Adrenal gland (tissue), 9 donors: ENCODE measurements at regions not wholly inside any gene's neighbourhood (a gene's known extent, or its start where the extent isn't known, plus 50 kb on each side); places are given as distances from the start of the nearest gene placed in this dataset.

Experiments used
- DNase-seq, 7 donors: peaks; one replicate each; pipeline ENCODE4 v3.0.0-alpha.2; 2019 to 2020
- H3K27ac ChIP-seq, 5 donors: fragments of 200-600 bp; sonication (generic) in 4 of 5; 1 replicate in 3 of 5; 2 replicates in 2 of 5; pipeline versions ENCODE4 v1.5.1 to v1.8.0; 2016 to 2020; ENCODE audit warnings: mild to moderate bottlenecking in 1 of 5
- H3K27me3 ChIP-seq: fragments of 200-600 bp; 2 replicates; pipeline ENCODE4 v1.8.0; 2021
- H3K36me3 ChIP-seq, 2 donors: fragments of 200-600 bp; replicated peaks in 1 of 2; 1 replicate in 1 of 2; 2 replicates in 1 of 2; pipeline versions ENCODE4 v1.5.1 to v1.8.0; 2018 to 2022
- H3K4me1 ChIP-seq, 2 donors: fragments of 200-600 bp; replicated peaks in 1 of 2; 1 replicate in 1 of 2; 2 replicates in 1 of 2; pipeline versions ENCODE4 v1.5.1 to v1.8.0; 2018 to 2021
- H3K4me3 ChIP-seq, 4 donors: fragments of 200-600 bp; sonication (generic) in 3 of 4; one replicate each; pipeline ENCODE4 v1.5.1; 2016 to 2018
- H3K9me3 ChIP-seq, 3 donors: fragments of 200-600 bp; sonication (generic) in 1 of 3; replicated peaks in 1 of 3; 1 replicate in 2 of 3; 2 replicates in 1 of 3; pipeline versions ENCODE4 v1.5.1 to v1.8.0; 2016 to 2021
- POLR2A ChIP-seq, 2 donors: fragments of 450-650 bp; IDR thresholded peaks; one replicate each; pipeline ENCODE4 v1.6.1; 2017; ENCODE audit warnings: antibody characterized with exemption in 2 of 2, mild to moderate bottlenecking in 2 of 2, moderate library complexity in 1 of 2
- WGBS, 4 donors: extraction: QIAGEN DNeasy Blood & Tissue Kit in 2 of 4; methylation state at CpG; one replicate each; pipeline versions ENCODE4 v1.1.5 to v1.1.7; 2013 to 2017; 5-methylcytosine and 5-hydroxymethylcytosine counted together
- intact Hi-C, 2 donors: fragments of 100-400 bp; cut with DNase I; formaldehyde crosslinking; loops; one replicate each; pipeline versions ENCODE4 v1.14.1 to v1.15.0; 2022 to 2023
- TF ChIP-seq, protein P1 (sequence below), 6 experiments: fragments of 450-650 bp in 4 of 6; fragments of 200-600 bp in 2 of 6; sonication (generic) in 1 of 6; IDR thresholded peaks; 1 replicate in 5 of 6; 2 replicates in 1 of 6; pipeline versions ENCODE4 v1.5.1 to v1.8.0; 2016 to 2021; ENCODE audit warnings: antibody characterized with exemption in 6 of 6, mild to moderate bottlenecking in 2 of 6, moderate library complexity in 1 of 6
- donor health status: healthy with polysubstance abuse.
- donor health status: Bipolar disorder and iron deficiency.
- donor health status: DM: yes; HTN: yes; CAD: no.
- donor health status: DM: no; HTN: no; CAD: no.
- donor health status: DM: no; HTN: no; CAD: no.

DNA sequence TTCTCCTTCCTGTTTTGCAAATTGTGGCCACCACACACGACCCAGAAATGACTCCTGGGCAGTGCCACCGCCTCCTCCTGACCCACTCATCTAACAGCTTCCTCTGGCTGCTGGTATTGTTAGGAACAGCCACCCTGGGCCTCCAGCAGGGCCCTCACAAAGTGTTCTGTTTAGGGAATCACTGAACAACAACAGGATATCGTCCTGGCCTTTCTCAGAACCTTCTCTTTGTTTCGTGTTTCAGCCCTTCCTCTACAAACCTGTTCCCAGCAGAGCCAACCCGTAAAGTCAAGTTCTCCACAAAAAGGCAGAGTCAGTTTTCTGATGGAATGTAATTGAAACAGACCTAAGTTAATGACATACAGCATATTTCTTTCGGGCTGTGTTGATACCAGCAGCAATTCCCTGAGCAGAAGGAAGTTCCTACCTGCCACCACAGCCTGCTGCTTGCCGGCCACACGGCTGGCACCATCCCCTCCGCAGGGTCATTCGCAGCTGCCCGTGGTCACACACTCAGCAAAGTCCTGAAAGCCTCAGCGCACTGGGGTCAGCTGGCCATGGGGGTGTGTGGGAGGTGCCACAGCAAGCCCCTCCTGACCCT is 91.7 kb upstream of the PITRM1 start:
- DNase-seq, result peak in 4 of 7 donors; percentile 20 to 62 (median 36)
- TF ChIP-seq, protein P1, sequence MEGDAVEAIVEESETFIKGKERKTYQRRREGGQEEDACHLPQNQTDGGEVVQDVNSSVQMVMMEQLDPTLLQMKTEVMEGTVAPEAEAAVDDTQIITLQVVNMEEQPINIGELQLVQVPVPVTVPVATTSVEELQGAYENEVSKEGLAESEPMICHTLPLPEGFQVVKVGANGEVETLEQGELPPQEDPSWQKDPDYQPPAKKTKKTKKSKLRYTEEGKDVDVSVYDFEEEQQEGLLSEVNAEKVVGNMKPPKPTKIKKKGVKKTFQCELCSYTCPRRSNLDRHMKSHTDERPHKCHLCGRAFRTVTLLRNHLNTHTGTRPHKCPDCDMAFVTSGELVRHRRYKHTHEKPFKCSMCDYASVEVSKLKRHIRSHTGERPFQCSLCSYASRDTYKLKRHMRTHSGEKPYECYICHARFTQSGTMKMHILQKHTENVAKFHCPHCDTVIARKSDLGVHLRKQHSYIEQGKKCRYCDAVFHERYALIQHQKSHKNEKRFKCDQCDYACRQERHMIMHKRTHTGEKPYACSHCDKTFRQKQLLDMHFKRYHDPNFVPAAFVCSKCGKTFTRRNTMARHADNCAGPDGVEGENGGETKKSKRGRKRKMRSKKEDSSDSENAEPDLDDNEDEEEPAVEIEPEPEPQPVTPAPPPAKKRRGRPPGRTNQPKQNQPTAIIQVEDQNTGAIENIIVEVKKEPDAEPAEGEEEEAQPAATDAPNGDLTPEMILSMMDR (IDR thresholded peaks at IDR 0.05), result peak in 1 of 6 experiments; percentile 13
- TF ChIP-seq POLR2A (IDR thresholded peaks at IDR 0.05), result no peak
- intact Hi-C loops, result no loop called here
- Histone ChIP-seq H3K4me1 (no peaks in the 10 kb centered on the region), H3K27ac (peak overlapping the region in 2 of 5 donors; percentile 52 to 75), H3K4me3 (no peak overlapping the region), H3K9me3 (no peaks in the 10 kb centered on the region), H3K27me3 (no peaks in the 10 kb centered on the region), H3K36me3 (no peaks in the 10 kb centered on the region)
- WGBS, 4 donors, result 69 to 74% (median 71%) methylated on average over 12 of the region's 12 CpGs

DNA sequence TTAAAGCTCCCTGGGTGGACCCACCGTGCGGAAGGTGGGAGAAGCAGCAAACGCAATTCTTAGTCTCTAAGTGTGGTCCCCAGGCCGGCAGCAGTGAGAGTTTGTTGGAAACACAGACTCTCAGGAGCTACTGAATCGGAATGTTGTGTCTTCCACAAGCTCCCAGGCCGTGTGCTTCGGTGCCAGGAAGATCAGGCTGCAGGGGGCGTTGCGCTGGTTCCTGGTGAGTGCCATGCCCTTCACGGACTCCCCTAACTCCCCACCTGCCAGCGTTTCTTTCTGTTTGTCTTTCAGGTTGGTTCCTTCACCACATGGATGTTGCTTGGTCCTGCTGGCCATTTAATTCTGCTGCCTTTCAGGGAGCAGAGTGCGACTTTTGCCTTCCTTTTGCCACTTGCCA is 91.2 kb upstream of the PITRM1 start:
- Histone ChIP-seq H3K27ac (peak overlapping the region in 2 of 5 donors; percentile 17 to 75), H3K9me3 (no peaks in the 10 kb centered on the region), H3K27me3 (no peaks in the 10 kb centered on the region), H3K4me3 (no peak overlapping the region), H3K36me3 (no peaks in the 10 kb centered on the region), H3K4me1 (no peaks in the 10 kb centered on the region)
- no peak for TF ChIP-seq POLR2A (IDR thresholded peaks at IDR 0.05)
- TF ChIP-seq, protein P1 (IDR thresholded peaks at IDR 0.05), result no peak
- intact Hi-C loops, result no loop called here
- no peak for DNase-seq
- 65 to 86% (median 75%) methylated on average over 12 of the region's 12 CpGs for WGBS, 4 donors

DNA sequence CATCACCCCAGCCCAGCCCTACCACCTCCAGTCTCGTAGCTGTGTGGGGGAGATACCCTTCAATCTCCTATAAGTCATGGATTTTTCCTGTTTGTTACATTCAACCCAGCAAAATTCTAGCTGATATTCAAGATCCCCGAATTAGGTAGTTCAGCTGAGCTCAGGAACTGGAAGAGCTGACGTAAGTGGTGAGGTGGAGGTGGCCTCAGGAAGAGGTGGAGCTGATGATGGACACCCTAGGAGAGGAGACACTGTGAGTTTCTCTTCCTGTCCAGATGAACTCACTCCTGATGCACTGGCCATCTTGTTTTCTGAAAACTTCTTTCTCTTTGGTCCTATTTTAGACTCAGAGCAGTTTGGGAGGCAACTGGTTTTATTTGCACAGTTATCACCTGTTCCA is 90.5 kb upstream of the PITRM1 start:
- 53 to 63% (median 58%) methylated on average over 3 of the region's 3 CpGs for WGBS, 4 donors
- intact Hi-C loops, result no loop called here
- peak overlapping the region in 1 of 5 donors; percentile 75 for H3K27ac ChIP-seq

DNA sequence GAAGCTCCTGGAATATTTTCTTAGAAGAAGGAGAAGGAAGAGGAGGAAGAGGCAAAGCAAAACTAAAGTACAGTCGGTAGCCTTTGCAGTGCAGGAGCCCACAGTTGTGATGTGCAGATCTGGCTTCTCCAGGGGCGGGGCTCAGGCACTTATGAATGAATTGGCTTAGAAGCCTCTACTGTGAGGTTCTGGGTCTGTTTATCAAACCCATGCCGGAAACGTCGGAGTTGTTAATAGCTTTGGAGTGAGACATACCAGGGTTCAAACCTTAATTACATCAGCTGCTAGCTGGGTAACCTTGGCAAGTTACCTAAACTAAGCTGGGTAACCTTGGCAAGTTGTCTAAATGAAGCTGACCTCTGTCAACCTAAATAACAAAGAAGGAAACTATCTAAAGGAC is 89.3 kb upstream of the PITRM1 start:
- Histone ChIP-seq H3K4me3 (no peak overlapping the region), H3K36me3 (no peaks in the 10 kb centered on the region), H3K4me1 (no peaks in the 10 kb centered on the region), H3K27me3 (no peaks in the 10 kb centered on the region), H3K27ac (no peak overlapping the region), H3K9me3 (no peaks in the 10 kb centered on the region)
- no peak for DNase-seq
- intact Hi-C loops, result no loop called here
- TF ChIP-seq POLR2A (IDR thresholded peaks at IDR 0.05), result no peak
- TF ChIP-seq, protein P1 (IDR thresholded peaks at IDR 0.05), result no peak
- 59 to 68% (median 62%) methylated on average over 5 of the region's 5 CpGs for WGBS, 4 donors

More for the DNA sequence above, 90.5 kb upstream of the PITRM1 start:
- Histone ChIP-seq H3K4me3 (no peak overlapping the region), H3K4me1 (no peaks in the 10 kb centered on the region), H3K9me3 (no peaks in the 10 kb centered on the region), H3K27me3 (no peaks in the 10 kb centered on the region), H3K36me3 (no peaks in the 10 kb centered on the region)
- TF ChIP-seq, protein P1 (IDR thresholded peaks at IDR 0.05), result no peak
- TF ChIP-seq POLR2A (IDR thresholded peaks at IDR 0.05), result no peak
- DNase-seq, result no peak
